ENCODE measurements at regions not wholly inside any gene's neighbourhood (a gene's known extent, or its start where the extent isn't known, plus 50 kb on each side); places are given as distances from the start of the nearest gene placed in this dataset.
"Not testable (repeated sequence)": the region's sequence is repeated elsewhere in the genome, so short reads cannot be mapped to it uniquely, and the experiment has no call there.

- H3K4me1 ChIP-seq; H3K9me3 ChIP-seq; ATAC-seq; DNase-seq (ENCODE audit: low read depth in 1 of 2, low spot score in 1 of 2); POLR2A ChIA-PET; H3K4me2 ChIP-seq; H3K27ac ChIP-seq; H3K4me3 ChIP-seq; FAIRE-seq; CTCF ChIA-PET: not testable (repeated sequence)
- 40% methylated on average over 5 of the region's 5 CpGs for WGBS (ENCODE audit: missing lambda C conversion rate)
Observed at GRCh38 chr6:70360921-70361320, 52.4 kb upstream of the FAM135A start.

GRCh38 chr6:70353448-70353847 is 50.6 kb upstream of the COL9A1 start:
- no peak for ATAC-seq

More at GRCh38 chr6:70353448-70353847, 50.6 kb upstream of the COL9A1 start:
- ChIA-PET CTCF (interaction anchor here (0.7 kb wide), 1 partner anchor 16 kb away, joined by 3 read pairs; no protein-coding TSS in a partner anchor), POLR2A (no interaction called here)
- no peak overlapping the region for H3K27ac ChIP-seq
- no peak for DNase-seq (ENCODE audit: low read depth in 1 of 2, low spot score in 1 of 2)
- no peaks in the 10 kb centered on the region for H3K9me3 ChIP-seq
- TF ChIP-seq E2F6 (IDR thresholded peaks at IDR 0.05; ENCODE audit: borderline replicate concordance, low read depth): no peak
- no peak for TF ChIP-seq CBX8 (IDR thresholded peaks at IDR 0.05)
- TF ChIP-seq HOXB5 (CRISPR knock-in tag; IDR thresholded peaks at IDR 0.05): no peak
- no peak overlapping the region for H3K4me2 ChIP-seq
- H3K4me3 ChIP-seq: no peak overlapping the region
- FAIRE-seq: no peak
- 95% methylated on average over 2 of the region's 2 CpGs for WGBS (ENCODE audit: missing lambda C conversion rate)
- H3K4me1 ChIP-seq: no peaks in the 10 kb centered on the region
